HG03045 (cell line): ENCODE measurements at regions not wholly inside any gene's neighbourhood (a gene's known extent, or its start where the extent isn't known, plus 50 kb on each side); places are given as distances from the start of the nearest gene placed in this dataset.

Experiments
- ATAC-seq: cut with Tn5 transposase; IDR thresholded peaks from one replicate; pipeline ENCODE4 v1.9.1; 2021; ENCODE audit warnings: mild to moderate bottlenecking, moderate library complexity; ENCODE audit not compliant: unreplicated experiment

DNA sequence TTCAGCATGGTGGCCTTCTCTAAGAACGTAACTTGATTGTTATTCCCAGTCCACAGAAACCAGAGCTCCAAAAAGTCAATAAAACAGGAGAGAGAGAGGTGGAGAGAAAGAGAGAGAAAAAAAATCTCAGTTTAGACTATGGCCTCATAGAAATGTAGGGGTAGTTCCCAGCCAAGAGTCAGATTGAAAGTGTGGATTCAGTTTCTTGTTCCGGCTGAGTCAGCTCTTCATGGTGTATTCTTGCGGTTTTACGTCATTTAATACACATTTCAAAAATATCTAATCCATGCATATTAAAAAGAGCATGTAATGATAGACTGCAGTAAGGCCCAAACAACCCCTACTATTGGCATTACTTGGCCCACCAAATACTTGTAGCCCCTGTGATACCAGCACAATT lies 303.9 kb downstream of the ETAA1 start:
- ATAC-seq: no peak

DNA sequence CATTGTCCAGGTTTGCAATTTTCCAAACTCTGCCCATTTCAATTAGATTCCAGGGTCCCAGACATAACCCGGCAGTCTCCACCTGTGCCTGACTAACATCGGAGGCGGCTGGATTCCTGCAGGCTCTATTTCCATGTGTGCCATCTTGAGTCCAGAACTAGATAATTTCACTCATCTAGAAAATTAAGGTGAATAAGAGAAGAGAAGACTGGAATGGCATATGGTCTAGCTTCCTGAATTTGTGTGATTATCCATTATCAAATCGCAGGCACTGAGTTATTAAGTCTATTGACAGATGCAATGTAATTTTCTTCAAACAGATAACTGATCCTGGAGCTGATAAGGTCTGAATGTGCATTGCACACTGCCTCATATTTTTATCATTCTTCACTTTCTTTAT lies 305.2 kb downstream of the ETAA1 start:
- no peak for ATAC-seq

DNA sequence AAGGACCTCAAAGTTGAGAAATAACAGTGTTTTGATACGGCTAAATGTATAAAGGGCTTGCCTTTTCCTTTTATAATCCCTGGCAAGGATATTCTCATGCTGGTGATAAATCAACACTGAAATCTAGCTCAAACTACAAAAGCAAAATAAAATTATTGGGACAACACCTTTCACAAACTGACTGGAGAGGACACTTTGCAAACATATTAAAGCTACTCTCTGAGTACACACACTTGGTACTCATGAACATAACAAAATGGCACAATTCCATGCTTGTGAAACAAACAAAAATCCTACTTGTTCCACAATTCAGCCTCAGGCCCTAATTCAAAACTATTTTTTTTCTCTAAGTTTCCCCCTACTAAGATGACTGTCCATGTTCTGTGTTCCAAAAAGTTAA lies 305.8 kb downstream of the ETAA1 start:
- ATAC-seq: no peak

DNA sequence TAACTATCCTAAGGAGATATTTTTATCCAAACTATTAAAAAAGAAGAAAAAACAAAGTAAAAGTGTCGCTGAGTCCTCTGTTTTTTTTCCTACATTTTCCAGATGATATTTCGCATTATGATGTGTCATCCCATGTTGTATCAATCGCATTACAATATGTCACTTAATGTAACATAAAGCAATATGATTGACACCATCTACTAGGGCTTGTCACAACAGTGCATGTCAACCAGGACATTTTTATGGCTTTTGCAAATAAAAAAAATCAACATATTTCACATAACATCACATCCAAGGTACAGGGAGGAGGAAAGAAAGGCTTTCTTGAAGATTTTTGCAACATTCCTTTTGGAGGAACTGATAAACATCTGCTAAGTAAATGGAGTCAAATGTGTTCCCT lies 308.9 kb downstream of the ETAA1 start:
- ATAC-seq: no peak

DNA sequence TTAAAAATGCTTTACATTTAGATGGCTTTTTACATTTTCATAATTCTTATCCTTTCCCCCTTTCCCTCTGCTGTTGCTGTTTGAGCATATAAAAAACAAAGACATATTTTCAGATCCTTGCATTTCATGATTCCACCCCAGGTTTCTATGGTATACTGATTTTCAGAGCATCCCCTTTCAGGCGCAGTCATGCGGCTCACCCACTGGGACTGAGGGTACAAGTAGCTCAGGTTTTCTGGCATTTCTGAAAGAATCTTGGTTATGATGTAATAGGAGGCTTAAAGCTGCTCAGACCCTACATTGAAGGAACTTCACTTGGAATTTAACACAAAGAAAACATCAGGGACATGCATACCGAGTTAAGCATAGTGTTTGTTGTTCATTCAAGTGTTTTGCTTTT lies 310.8 kb downstream of the ETAA1 start:
- ATAC-seq: no peak

DNA sequence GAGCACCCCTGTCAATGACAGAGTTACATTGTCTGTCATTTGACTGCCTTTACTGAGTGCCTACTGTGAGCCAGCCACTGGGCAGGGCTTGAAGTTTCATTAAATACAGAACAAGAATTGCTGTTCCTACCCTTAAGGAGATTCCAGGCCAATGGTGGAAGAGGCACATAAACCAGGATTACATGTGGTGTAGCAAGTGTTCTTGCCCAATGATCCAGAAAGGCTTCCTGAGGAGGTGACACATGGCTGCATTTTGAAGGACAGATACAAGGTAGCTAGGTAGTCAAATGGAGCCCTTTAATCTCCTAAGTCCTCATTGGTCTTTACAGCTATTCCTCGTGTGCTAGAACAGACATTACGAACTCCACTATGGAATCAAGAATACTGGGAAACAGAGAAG lies 312.7 kb downstream of the ETAA1 start:
- no peak for ATAC-seq

DNA sequence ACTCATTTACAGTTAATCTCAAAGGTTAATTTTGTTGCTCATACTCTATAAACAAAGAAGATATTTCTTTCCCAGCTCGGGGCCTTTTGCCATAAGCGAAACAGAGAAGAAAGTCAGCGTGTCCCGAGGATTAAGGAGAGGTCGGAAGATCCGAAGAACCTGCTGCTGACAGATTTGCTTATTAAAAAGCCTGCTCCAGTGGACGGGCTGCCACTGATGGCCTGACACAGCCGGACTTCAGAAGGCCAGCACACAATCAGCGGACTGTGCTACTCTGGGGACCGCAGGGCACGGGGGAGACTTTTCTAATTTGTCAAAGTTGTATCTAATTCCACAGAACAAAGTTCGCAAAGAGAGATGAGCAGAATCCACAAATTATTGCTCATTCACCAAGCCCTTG lies 315.4 kb downstream of the ETAA1 start:
- ATAC-seq: no peak

DNA sequence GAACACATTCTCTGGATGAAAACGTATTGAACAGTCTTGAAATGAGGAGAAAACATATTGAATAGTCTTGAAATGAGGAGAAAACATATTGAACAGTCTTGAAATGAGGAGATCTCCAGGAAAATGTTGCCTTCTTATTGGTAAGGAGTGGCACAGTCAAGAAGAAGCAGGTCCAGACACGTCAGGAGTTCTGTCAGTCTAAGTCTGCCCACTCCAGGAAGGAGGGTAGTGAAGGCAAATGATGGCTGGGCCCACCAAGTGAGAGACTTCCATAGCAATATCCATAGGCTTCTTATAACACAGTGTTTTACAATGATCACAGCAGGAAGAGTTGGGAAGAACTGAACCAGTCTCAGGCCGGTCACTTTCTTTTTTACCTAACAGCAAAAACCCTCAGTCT lies 316.2 kb downstream of the ETAA1 start:
- ATAC-seq: no peak

DNA sequence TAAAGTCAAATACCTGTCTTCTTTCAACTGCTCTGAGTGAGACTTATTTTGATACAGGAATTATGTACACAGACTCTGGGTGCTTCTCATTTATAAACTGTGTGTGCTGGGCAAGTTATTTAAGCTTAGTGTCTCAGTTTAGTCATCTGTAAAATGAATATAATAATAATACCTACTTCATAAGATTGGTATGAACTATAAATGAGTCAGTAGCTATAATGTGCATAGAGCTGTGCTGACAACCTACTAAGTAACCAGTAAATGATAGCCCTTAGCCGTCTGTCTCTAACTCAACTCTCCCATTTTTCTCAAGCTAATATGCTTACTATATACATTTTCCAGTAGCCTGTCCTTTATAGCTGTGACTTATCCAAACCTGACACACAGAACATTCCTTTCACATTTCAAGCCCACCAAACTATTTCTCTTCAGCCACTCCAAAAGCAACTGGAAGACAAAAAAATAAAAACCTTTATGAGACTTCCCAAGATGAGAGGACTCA lies 319.8 kb downstream of the ETAA1 start:
- ATAC-seq: no peak

DNA sequence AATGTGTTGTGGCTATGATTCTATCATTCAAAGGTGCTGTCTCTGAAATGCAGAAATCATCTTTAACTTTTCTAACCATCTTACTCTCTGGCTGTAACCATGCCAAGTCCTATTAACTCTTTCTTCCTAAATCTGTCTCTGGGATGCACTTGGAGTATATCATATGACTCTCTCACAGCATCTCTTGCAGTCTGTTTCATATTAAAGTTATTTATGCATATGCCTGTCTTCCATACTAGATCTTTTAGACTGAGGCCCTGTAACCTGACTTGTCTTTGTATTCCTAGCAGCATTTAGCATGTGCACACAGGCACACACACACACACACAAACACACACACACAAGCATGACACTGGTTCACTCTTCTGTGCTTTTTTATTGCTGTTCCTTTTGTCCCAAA lies 320.6 kb downstream of the ETAA1 start:
- ATAC-seq: no peak

DNA sequence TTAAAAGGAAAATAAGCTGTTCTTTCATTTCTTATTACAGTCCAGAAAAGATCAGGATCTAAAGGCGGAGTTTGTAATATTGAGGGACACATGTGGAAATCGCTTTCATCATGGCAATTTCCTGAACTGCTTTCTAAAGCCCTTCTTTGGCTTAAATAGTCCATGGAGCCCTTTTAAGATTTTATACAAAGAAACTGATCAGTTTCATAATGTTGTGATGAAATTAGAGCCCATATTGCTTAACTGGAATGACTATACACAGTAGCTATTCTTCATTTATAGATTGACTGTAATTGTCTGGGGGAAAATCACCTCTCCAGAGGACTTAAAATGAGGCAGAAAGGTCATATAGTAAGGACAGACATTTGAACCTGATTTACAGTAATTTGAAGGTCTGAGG lies 322.2 kb downstream of the ETAA1 start:
- no peak for ATAC-seq

DNA sequence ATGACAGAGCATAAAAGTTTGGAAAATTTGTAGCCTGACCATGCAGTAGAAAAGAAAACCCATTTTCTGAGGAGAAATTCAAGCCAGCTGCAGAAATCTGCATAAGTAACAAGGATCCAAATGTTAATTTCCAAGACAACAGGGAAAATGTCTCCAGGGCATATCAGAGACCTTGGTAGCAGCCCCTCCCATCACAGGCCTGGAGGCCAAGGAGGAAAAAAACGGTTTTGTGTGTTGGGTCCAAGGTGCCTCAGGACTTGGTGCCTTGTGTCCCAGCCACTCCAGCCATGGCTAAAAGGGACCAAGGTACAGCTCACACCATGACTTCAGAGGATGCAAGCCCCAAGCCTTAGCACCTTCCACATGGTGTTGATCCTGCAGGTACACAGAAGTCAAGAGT lies 324.4 kb downstream of the ETAA1 start:
- no peak for ATAC-seq

DNA sequence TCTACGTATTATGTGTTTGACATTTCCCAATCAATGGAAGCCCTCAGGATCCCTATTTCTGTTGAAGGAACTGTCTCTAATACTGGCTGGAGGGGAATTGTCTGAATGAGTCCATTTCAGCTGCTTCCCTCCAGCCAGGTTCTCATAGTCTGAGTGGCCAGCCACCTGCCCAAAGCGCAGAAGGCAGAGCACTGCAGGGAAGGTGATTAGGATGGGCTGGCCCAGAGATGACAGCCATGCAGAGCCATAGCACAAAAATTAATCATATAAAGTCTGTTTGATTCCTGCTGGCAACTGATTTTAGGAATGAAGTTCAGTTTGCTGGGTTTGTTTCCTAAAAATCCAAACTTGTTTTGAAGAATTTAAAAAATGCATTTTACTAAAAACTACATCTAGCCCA lies 327.1 kb downstream of the ETAA1 start:
- no peak for ATAC-seq

DNA sequence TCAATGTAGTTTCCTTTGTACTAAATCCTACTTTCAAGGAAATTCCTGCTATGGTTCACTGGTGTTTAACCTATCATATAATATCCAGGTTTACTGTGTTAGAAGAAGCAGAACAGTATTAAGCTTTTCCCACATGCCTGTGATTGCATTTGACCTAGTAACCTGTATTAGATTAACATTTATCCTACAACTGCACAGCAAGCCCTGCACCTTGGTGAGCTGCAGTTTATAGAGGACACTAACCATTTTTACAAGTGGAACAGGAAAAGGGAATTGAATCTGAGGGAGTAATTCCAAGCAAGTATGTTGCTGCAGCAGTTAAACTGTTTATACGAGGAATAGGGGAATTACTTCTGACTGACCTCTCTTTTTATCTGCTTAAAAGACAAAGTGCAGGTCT lies 328.6 kb downstream of the ETAA1 start:
- ATAC-seq: no peak

DNA sequence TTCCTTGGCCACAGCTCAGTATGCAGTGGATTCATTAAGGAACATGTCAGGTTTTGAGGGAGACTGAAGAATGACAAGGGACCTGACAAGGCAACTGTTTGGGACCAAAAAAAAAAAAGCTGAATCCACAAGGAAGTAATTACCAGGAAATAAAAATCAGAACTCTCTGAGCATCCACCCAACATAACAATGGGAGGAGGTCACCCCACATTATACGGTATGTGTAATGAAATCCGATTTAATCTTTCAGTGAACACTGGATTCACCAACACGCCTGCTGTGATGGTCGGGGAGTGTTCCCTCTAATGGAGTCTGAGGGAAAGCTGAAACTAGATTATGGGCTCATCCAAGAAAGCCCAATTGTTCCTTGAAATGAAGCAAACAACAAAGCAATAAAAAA lies 329.3 kb downstream of the ETAA1 start:
- no peak for ATAC-seq

DNA sequence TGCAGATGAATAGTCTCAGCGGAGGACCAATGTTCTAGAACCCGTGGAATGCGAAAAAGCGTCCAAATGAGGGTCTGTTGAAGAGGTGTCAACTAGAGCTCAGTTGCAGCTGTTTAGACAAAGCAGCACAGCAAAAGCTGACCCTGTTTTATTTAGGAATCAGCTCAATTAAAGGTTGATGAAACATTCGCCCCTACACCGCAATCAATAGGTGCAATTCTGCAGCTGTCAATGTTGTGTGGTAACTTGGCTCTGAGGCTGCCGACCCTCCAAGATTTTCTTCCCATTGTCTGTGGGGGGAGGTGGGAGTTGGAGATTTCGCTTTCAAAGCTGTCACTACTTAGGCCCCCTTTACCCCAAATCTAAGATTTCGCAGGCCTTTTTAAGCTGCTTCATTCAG lies 330.0 kb downstream of the ETAA1 start:
- ATAC-seq: no peak

DNA sequence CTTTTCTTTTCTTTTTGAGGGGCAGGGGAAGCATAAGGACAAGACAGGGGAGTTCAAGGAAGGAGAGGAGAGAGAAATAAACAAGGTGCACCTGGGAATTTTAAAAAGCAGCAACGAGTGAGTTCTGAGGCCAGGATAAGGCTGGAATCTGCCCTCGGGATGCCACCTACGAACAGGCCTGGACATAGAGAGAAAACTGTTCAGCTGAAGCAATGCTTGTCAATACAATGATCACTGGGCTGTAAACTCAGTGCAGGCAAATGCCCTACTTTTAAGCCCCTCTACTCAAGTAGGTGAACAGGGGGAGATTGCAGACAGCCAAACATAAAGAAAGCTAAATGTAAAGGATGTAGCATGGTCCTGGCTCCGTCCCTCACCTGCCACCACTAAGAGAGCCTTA lies 330.5 kb downstream of the ETAA1 start:
- ATAC-seq: no peak

DNA sequence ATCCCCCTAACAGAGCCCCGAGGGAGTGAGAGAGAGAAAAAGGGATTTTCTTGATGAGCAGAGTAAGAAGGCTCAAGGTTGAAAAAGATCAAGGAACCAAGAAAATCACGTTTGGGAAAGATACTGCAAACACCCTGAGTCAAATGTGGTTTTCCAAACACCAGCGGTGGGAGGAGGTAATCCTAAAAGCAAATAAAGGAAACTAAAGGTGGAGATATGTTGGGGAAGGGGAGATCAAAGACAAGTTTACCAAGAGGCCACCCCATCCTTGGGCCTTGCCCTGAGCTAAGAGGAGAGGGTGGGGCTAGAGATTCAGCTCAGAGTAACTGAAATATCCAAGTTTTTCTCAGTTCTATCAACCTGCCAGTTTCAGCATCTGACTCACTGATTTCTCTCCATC lies 332.3 kb downstream of the ETAA1 start:
- no peak for ATAC-seq

DNA sequence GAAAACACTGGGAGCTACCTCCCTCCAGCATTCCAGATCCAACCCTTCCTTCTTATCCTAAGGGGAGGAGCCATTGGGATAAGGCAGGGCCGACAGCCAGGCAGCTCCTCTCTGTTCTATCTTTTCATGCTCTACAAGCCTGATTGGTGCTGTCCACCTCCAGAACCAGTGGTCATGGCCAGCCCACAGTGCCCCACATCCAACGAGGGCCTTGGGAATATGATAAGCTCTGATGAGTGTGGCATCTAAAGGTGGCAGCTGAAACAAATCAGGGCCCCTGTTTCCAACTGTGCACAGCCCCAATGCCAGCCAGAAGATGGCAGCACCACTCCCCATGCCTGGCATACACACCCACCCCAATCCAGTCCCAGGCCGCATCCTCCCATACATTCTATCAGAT lies 329.3 kb downstream of the C1D start:
- ATAC-seq: no peak

DNA sequence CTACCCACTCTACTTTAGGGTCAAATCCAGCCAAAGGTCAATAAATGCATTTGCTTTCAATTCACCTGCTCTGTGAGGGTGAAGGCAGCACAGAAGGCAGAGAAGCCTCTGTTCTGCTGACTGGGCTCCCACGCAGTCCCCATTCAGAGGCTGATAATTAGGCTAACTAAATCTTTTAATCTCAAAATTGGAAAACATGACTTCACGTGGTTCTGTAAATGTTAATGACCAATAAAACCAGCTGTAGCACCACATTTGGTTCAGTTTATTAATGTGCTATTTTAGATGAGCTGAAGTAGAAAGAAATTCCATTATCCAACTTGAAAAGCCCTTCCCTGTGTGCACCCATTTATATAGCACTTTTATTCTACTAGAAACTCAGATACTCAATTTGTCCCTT lies 310.6 kb downstream of the C1D start:
- ATAC-seq: no peak

DNA sequence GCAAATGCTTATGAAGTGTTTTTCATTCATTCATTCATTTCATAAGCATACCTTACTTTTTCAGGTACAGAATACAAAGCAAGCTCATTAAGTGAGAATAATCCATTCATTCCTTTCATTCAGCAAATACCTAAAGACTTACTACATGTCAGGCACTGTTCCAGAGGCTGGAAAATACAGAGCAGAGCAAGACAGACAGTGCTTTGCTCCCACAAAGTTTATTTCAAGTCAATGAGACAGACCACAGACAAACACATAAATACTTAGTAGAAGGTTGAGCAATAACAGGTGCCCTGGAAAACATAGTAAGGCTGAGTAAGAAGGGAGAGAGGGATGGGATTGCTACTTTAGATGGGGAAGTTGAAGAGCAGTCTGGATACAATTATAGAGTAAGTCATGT lies 309.8 kb downstream of the C1D start:
- ATAC-seq: no peak

DNA sequence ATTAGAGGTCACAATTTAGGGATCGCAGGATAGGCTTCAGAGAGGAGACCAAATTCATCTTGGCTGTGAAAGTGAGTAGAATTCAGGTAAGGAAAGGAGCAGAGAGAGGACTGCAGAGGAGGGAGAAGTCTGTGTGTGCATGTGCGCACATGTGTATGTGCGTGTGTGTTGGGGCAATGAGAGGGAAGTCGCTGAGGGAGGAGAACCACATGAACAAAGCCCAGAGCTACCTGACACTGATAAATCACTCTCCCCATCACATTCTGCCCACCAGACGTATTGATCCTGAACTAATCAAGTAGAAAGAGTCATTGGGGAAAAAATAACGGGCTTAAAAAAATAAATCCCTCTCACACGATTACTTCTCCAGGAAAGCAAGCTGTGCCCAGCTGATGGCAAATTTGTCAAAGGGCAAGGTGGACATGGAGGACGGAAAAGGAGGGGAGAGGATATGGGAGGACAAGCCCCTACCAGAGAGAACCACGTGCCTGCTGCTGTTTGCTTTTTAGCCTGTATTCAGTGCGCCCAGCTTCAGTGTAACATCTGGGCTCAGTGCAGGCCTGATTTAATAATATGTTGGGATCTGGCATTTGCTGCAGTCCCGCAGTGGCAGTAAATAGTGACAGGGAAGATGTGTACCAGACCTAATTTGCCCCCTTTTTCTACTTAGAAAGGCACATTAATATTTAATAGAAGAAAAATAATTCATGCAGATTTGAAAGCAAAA lies 307.5 kb downstream of the C1D start:
- ATAC-seq: no peak

DNA sequence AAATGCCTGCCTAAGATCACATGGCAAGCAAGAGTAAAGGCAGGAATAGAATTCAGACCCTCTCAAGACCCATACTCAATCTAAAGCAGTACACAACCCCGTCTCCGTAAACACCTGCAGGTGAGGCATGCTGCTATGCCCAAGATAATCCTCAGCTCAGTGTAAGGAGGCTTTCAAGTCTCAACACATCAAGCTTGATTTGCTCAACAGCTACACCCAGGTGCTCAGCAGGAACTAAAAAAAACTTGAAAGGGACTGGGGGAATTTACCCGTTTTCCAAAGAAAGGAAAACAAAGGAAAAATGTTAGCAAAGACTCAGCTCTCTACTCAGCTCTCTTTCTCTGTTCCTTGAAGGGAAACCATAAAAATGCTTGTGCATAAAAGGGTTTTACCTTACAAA lies 301.8 kb downstream of the C1D start:
- no peak for ATAC-seq
